ENCODE measurements at regions not wholly inside any gene's neighbourhood (a gene's known extent, or its start where the extent isn't known, plus 50 kb on each side); places are given as distances from the start of the nearest gene placed in this dataset.

- H3K36me3 ChIP-seq = no peaks in the 10 kb centered on the region
- no peaks in the 10 kb centered on the region for H3K9me3 ChIP-seq
- no peak for TF ChIP-seq CTCF (IDR thresholded peaks at IDR 0.05)
- H3K27me3 ChIP-seq (replicated peaks; ENCODE audit: insufficient read depth) = no peaks in the 10 kb centered on the region
- H3K4me1 ChIP-seq (ENCODE audit: control insufficient read depth in 1 of 2, low read depth in 2 of 2) = no peaks in the 10 kb centered on the region
- no peak overlapping the region for H3K4me3 ChIP-seq
- no peak for DNase-seq (ENCODE audit: low spot score)
- H3K27ac ChIP-seq = no peak overlapping the region
- no peak for ATAC-seq (ENCODE audit: insufficient number of reproducible peaks, low FRiP score, low read depth)
These were observed 286.9 kb upstream of the BMP2 start for GRCh38 chr20:6480328-6481200.

GRCh38 chr20:6473197-6473596 is 294.3 kb upstream of the BMP2 start:
- Histone ChIP-seq H3K4me1 (ENCODE audit: control insufficient read depth in 1 of 2, low read depth in 2 of 2) (no peaks in the 10 kb centered on the region), H3K36me3 (no peaks in the 10 kb centered on the region), H3K4me3 (no peak overlapping the region), H3K9me3 (no peaks in the 10 kb centered on the region), H3K27ac (no peak overlapping the region), H3K27me3 (replicated peaks; ENCODE audit: insufficient read depth) (no peaks in the 10 kb centered on the region)
- DNase-seq (ENCODE audit: low spot score) = no peak
- ATAC-seq (ENCODE audit: insufficient number of reproducible peaks, low FRiP score, low read depth) = no peak
- TF ChIP-seq CTCF (IDR thresholded peaks at IDR 0.05) = no peak

GRCh38 chr20:6471871-6472270 is 295.6 kb upstream of the BMP2 start:
- no peaks in the 10 kb centered on the region for H3K4me1 ChIP-seq (ENCODE audit: control insufficient read depth in 1 of 2, low read depth in 2 of 2)
- ATAC-seq (ENCODE audit: insufficient number of reproducible peaks, low FRiP score, low read depth) (no peak), DNase-seq (ENCODE audit: low spot score) (no peak)
- no peaks in the 10 kb centered on the region for H3K27me3 ChIP-seq (replicated peaks; ENCODE audit: insufficient read depth)
- H3K4me3 ChIP-seq = no peak overlapping the region
- TF ChIP-seq CTCF (IDR thresholded peaks at IDR 0.05) = no peak
- no peak overlapping the region for H3K27ac ChIP-seq
- no peaks in the 10 kb centered on the region for H3K36me3 ChIP-seq
- H3K9me3 ChIP-seq = no peaks in the 10 kb centered on the region

- H3K4me1 ChIP-seq (ENCODE audit: control insufficient read depth in 1 of 2, low read depth in 2 of 2) = no peaks in the 10 kb centered on the region
These were observed 296.3 kb upstream of the BMP2 start for GRCh38 chr20:6471110-6471647.

More at GRCh38 chr20:6471110-6471647, 296.3 kb upstream of the BMP2 start:
- H3K4me3 ChIP-seq = no peak overlapping the region
- H3K36me3 ChIP-seq = no peaks in the 10 kb centered on the region
- no peaks in the 10 kb centered on the region for H3K9me3 ChIP-seq
- DNase-seq (ENCODE audit: low spot score) (no peak), ATAC-seq (ENCODE audit: insufficient number of reproducible peaks, low FRiP score, low read depth) (no peak)
- H3K27ac ChIP-seq = no peak overlapping the region
- TF ChIP-seq CTCF (IDR thresholded peaks at IDR 0.05) = no peak
- no peaks in the 10 kb centered on the region for H3K27me3 ChIP-seq (replicated peaks; ENCODE audit: insufficient read depth)
